ENCODE measurements at regions not wholly inside any gene's neighbourhood (a gene's known extent, or its start where the extent isn't known, plus 50 kb on each side); places are given as distances from the start of the nearest gene placed in this dataset.

DNA sequence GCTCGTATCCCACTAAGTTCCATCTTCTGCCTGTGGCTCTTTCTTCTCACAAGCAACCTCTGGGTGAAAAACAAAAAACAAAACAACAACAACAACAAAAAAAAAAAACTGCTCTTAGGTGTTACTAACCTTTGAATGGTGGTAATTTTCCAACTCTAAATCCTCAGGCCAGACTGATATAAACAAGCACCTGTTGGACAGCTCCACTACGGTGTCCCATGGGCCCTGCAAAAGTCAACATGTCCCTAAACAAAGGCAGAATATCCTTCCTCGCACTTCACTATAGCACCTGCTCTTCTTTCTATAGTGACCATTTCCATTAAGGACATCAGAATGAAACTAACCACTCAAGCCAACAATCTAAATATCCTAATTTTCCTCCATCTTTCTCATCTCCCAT lies 54.6 kb upstream of the PARM1 start:
- peaks cover 0 to 13% (median 0%) of the 10 kb centered on the region in 4 donors for H3K4me1 ChIP-seq
- no peaks in the 10 kb centered on the region for H3K9me3 ChIP-seq
- no peak for TF ChIP-seq CTCF (IDR thresholded peaks at IDR 0.05)
- TF ChIP-seq POLR2A (IDR thresholded peaks at IDR 0.05) = no peak
- TF ChIP-seq EP300 (IDR thresholded peaks at IDR 0.05) = no peak
- no peak for DNase-seq (ENCODE audit: low spot score in 2 of 2)
- H3K36me3 ChIP-seq = no peaks in the 10 kb centered on the region
- H3K4me3 ChIP-seq = no peak overlapping the region
- no peak overlapping the region for H3K27ac ChIP-seq
- H3K27me3 ChIP-seq = no peaks in the 10 kb centered on the region
- WGBS, 2 donors = 82 to 84% methylated on average over 3 of the region's 3 CpGs

DNA sequence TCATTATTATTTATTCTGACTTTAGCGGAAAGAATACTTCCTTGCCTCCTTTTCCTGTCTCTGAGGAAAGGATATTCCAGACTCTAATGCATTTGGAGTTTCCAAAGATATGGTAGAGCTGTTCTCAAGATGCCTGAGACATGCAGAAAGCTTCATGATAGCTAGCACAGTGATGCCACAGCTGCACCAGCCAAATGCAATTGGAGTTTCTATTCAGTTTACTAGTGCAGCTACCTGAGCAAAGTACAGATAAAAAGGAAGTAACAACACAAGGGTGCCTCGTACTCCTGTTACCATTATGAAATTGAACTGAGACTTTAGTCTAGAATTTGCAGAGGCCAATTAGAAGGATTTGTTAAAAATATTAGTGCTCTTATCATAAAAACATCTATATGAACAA lies 57.5 kb upstream of the PARM1 start:
- H3K27me3 ChIP-seq = no peaks in the 10 kb centered on the region
- H3K9me3 ChIP-seq = no peaks in the 10 kb centered on the region
- peaks cover 0 to 14% (median 0%) of the 10 kb centered on the region in 4 donors for H3K4me1 ChIP-seq
- no peak overlapping the region for H3K4me3 ChIP-seq
- TF ChIP-seq POLR2A (IDR thresholded peaks at IDR 0.05) (no peak), CTCF (IDR thresholded peaks at IDR 0.05) (no peak), EP300 (IDR thresholded peaks at IDR 0.05) (no peak)
- H3K36me3 ChIP-seq = no peaks in the 10 kb centered on the region
- WGBS, 2 donors = 77 to 83% methylated on average over 2 of the region's 2 CpGs
- DNase-seq (ENCODE audit: low spot score in 2 of 2) = no peak
- H3K27ac ChIP-seq = no peak overlapping the region

DNA sequence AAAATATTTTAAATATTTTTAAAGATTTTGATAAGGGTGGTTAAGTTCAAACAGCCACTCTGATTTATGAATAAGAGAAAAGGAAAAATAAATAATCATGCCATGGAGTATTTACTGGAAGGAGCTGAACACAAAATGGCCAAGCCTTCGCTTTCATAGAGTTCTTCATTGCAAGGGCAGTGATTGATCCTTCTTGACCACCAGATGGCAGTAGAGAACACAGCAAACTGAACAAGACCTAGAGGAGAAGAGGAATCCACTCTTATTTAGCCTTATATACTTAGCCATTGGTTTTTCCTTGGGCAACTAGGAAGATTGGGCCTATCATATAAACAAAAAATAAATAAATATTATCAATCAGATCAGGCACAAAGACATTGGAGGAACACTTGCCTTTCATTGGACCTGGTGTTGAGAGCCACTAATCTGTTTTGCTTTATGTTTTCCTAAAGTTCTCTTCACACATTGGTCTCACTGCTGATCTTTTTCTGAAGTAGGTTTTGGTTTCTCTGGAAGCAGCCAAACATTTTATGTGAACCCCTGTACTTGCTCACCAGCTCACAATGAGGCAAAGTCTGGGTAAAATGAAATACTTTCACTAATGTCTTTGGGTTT lies 58.1 kb upstream of the PARM1 start:
- no peak overlapping the region for H3K4me3 ChIP-seq
- DNase-seq (ENCODE audit: low spot score in 2 of 2) = peak in 1 of 2 donors; percentile 26
- no peaks in the 10 kb centered on the region for H3K27me3 ChIP-seq
- TF ChIP-seq CTCF (IDR thresholded peaks at IDR 0.05) (peak; percentile 68 to 86 (median 81)), POLR2A (IDR thresholded peaks at IDR 0.05) (no peak)
- no peaks in the 10 kb centered on the region for H3K9me3 ChIP-seq
- no peak overlapping the region for H3K27ac ChIP-seq
- no peaks in the 10 kb centered on the region for H3K36me3 ChIP-seq
- WGBS, 2 donors = 25 to 29% methylated on average over 1 of the region's 1 CpG
- H3K4me1 ChIP-seq = peaks cover 0 to 14% (median 0%) of the 10 kb centered on the region in 4 donors

- H3K4me3 ChIP-seq = no peak overlapping the region
- H3K27me3 ChIP-seq = no peaks in the 10 kb centered on the region
- no peaks in the 10 kb centered on the region for H3K9me3 ChIP-seq
- 54 to 57% methylated on average over 3 of the region's 3 CpGs for WGBS, 2 donors
- H3K36me3 ChIP-seq = no peaks in the 10 kb centered on the region
- TF ChIP-seq CTCF (IDR thresholded peaks at IDR 0.05) (no peak), POLR2A (IDR thresholded peaks at IDR 0.05) (no peak), EP300 (IDR thresholded peaks at IDR 0.05) (no peak)
- H3K4me1 ChIP-seq = peaks cover 0 to 14% (median 0%) of the 10 kb centered on the region in 4 donors
- no peak overlapping the region for H3K27ac ChIP-seq
- no peak for DNase-seq (ENCODE audit: low spot score in 2 of 2)
These were observed 59.2 kb upstream of the PARM1 start for GRCh38 chr4:74873545-74874301.

DNA sequence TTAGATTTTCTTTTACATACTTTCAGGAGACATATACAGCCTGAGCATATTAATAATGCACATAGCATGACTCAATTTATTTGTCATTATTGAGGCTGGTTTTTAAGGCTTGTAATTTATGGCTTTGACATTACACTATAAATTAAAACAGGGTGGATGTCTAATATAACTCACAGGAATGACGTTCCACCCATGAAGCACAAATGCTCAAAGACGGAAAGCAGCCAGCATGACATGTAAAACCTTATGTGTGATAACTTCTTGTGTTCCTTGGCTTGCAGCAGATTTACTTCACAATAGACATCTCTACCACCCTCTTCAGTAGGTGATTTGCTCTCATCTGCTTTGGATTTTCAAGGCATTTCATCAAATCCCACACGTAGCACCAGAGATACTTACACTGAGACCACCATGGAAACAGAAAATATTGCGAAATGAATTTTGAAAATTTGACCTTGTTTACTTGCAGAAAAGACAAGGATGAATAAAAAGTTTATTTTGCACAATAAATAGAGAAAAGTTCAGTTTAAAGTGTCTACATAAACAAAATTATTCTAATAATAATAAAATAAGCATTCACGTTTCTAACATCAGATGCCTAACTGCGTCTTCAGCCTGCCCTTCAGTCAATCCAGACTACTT lies 64.7 kb upstream of the BTC start:
- DNase-seq (ENCODE audit: low spot score in 2 of 2) = no peak
- Histone ChIP-seq H3K4me1 (no peaks in the 10 kb centered on the region), H3K27me3 (no peaks in the 10 kb centered on the region), H3K27ac (no peak overlapping the region), H3K9me3 (no peaks in the 10 kb centered on the region), H3K4me3 (no peak overlapping the region), H3K36me3 (no peaks in the 10 kb centered on the region)
- WGBS, 2 donors = 75 to 77% methylated on average over 6 of the region's 6 CpGs
- no peak for TF ChIP-seq CTCF (IDR thresholded peaks at IDR 0.05)
- TF ChIP-seq POLR2A (IDR thresholded peaks at IDR 0.05) = no peak
- TF ChIP-seq EP300 (IDR thresholded peaks at IDR 0.05) = no peak

Measured in tibial nerve (tissue), 4 donors.